GM18505 (cell line): ENCODE measurements at regions not wholly inside any gene's neighbourhood (a gene's known extent, or its start where the extent isn't known, plus 50 kb on each side); places are given as distances from the start of the nearest gene placed in this dataset.

ENCODE experiments used
- ATAC-seq: cut with Tn5 transposase; IDR thresholded peaks from one replicate; pipeline ENCODE4 v1.9.1; 2021; ENCODE audit not compliant: unreplicated experiment
- POLR2A ChIP-seq: IDR thresholded peaks from 4 replicates; pipeline ENCODE4 v1.6.1; 2011; ENCODE audit warnings: borderline replicate concordance; ENCODE audit not compliant: insufficient read depth, insufficient read length; ENCODE audit errors: extremely low read depth

DNA sequence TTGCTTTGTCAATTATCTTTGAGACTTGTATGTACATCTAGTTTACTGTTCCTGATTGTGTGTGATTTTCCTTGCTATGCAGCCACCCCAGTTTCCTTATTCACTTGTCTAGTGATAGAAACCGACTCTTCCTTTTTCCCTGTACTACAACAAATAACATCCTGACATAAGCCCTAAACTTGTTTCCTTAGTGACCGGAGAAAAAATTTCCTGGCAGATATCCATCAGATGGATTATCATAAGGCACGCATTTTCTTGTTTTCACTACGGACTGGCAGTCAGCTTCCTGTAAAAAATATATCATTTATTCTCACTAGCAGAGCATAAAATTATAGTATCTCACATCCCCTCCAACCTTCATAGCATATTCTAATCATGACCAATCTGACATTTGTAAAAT, 410.7 kb downstream of the CENPC start:
- TF ChIP-seq POLR2A: no peak
- no peak for ATAC-seq

- ATAC-seq: no peak
- no peak for TF ChIP-seq POLR2A
Observed at GRCh38 chr4:67133162-67133561, 412.1 kb downstream of the CENPC start.

DNA sequence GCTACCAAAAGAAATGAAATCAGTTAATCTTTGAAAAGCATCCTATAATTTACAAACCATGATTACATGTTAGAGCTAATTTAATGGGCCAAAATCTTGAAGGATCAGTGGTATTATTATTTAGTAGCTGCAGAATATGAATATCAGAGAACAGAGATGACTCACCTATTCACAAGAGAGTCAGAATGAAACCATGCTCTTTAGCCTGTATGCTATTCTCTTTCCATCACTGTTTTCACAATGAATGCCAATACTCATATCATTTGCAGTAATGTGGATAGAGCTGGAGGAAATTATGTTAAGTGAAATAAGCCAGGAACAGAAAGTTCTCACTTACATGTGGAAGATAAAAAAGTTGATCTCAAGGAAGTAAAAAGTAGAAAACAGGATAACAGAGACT, 414.1 kb downstream of the CENPC start:
- no peak for TF ChIP-seq POLR2A
- peak; percentile 100 for ATAC-seq

- ATAC-seq: no peak
- TF ChIP-seq POLR2A: no peak
Observed at GRCh38 chr4:67130411-67130810, 414.9 kb downstream of the CENPC start.

GRCh38 chr4:67126570-67126969, 418.7 kb downstream of the CENPC start:
- ATAC-seq: no peak
- TF ChIP-seq POLR2A: no peak

DNA sequence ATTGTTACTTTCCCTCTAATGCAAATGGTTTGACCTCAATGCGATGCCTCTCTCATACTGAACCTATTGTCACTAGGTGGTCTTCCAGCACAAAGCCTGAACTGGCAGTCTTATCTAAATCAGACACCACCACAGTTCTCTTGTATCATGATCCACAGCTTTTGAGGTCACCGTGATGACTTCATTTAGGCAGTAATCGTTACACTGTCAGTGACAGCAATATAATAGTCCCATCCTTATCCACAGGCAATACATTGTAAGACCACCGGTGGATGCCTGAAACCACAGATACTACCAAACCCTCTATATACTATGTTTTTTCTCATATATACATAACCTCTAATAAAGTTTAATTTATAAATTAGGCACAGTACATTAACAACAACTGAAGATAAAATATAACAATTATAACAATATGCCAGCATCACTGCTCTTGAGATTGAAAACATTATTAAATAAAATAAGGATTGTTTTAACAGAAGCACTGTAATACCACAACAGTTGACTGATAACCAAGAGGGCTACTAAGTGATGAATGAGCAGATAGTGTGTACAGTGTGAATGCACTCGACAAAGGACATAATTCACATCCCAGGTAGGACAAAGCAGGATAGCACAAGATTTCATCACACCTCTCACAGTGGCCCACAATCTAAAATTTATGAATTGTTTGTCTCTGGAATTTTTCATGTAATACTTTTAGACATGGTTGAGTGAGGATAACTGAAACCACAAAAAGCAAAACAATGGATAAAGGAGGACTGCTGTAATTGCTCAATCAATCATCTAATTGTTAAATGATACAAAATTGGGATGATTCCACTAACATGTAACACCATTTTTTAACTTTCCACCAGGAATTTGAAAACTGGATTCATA, 419.4 kb downstream of the CENPC start:
- no peak for ATAC-seq
- no peak for TF ChIP-seq POLR2A

DNA sequence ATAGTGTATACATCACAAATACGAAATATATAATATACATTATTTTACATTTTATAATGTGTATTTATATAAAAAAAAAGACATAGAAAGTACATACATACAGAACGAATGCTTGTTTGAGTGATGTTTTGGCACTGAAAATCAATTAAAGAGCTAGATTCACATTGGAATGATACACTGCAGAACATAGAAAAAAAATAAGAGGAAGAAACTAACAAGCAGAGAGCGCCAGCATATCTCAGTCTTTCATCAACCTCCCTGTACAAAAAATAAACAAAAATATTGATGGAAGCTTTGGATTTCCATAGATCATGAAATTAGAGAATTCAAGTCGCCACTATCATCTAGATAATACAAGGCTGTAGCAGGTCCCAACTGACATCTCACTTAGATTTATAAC, 420.6 kb downstream of the CENPC start:
- ATAC-seq: no peak
- no peak for TF ChIP-seq POLR2A

- TF ChIP-seq POLR2A: no peak
- no peak for ATAC-seq
Observed at GRCh38 chr4:67122029-67122428, 423.3 kb downstream of the CENPC start.

- ATAC-seq: no peak
- TF ChIP-seq POLR2A: no peak
Observed at GRCh38 chr4:67120369-67120768, 424.9 kb downstream of the CENPC start.

GRCh38 chr4:67109276-67109675, 436.0 kb downstream of the CENPC start:
- TF ChIP-seq POLR2A: no peak
- no peak for ATAC-seq

GRCh38 chr4:67106861-67107460, 438.3 kb downstream of the CENPC start:
- ATAC-seq: no peak

GRCh38 chr4:67104145-67104544, 441.2 kb downstream of the CENPC start:
- no peak for TF ChIP-seq POLR2A
- no peak for ATAC-seq

More at GRCh38 chr4:67106861-67107460, 438.3 kb downstream of the CENPC start:
- TF ChIP-seq POLR2A: no peak

DNA sequence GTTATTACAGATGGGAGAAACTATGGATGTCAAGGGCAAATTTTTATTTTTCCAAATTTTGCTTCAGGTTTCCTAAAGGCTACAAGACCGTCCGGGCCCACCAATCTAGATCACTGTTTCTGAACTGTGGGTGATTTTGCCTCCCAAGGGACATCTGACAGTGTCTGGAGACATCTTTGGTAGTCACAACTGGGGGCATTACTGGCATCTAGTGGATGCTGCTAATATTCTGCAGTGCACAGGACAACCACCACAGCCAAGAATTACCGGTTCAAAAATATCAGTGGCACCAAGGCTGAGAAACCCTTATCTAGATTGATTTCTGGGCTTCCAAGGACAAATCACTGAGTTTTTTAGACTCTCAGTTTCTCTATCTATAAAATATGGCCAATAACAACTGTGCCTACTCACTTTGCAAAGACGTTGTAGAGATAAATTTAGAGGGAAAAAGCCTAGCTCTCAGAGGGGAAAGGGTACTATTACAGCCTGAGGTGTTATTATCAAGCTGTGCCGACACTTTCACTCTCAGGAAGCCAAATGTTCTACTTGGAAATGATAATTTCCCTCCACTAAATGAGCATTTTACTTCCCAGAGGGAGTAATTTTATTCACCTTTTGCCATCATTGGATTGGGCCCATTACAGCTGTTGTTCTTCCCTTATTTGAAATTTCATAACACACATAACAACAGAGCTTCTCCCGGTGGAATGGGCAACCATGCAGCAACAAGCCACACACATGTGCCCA, 442.1 kb downstream of the CENPC start:
- ATAC-seq: no peak
- no peak for TF ChIP-seq POLR2A
